ENCODE measurements at regions not wholly inside any gene's neighbourhood (a gene's known extent, or its start where the extent isn't known, plus 50 kb on each side); places are given as distances from the start of the nearest gene placed in this dataset.

- dilution Hi-C loops (cut with MboI; ENCODE audit: extremely low pct_ligation_motif_present, low sequenced_read_pairs) (no loop called here), intact Hi-C loops (cut with micrococcal nuclease) (loop anchor here (1.0 to 5.0 kb wide), 2 partner anchors 188 to 343 kb away; no protein-coding TSS in a partner anchor)
- POLR2A ChIA-PET, result no interaction called here
- H3K4me2 ChIP-seq (ENCODE audit: insufficient read depth, low read length), result no peak overlapping the region
- no peaks in the 10 kb centered on the region for H3K4me1 ChIP-seq (ENCODE audit: control insufficient read depth, extremely low read depth, insufficient read depth, low read length)
- no peak overlapping the region for H3K9ac ChIP-seq (replicated peaks; ENCODE audit: extremely low read depth, insufficient read depth, low read length)
- no peak overlapping the region for H2AFZ ChIP-seq (ENCODE audit: low read depth, low read length)
- no peak for FAIRE-seq
- no peak for DNase-seq (ENCODE audit: low read depth, low spot score)
- H3K4me3 ChIP-seq (replicated peaks in 1 of 3; ENCODE audit: insufficient read depth in 1 of 3, low read depth in 1 of 3, low read length in 3 of 3), result no peak overlapping the region
- no TSS peak for BruUV-seq (replicated peaks)
- H3K9me1 ChIP-seq (replicated peaks; ENCODE audit: control insufficient read depth, extremely low read depth, insufficient read depth, low read length), result no peaks in the 10 kb centered on the region
- no peak overlapping the region for H3K27ac ChIP-seq (ENCODE audit: insufficient read depth, low read depth, low read length)
- no peaks in the 10 kb centered on the region for H3K9me3 ChIP-seq (replicated peaks; ENCODE audit: control insufficient read depth, insufficient read depth, low read length)
- H3K27me3 ChIP-seq (ENCODE audit: control insufficient read depth in 2 of 2, insufficient read depth in 2 of 2, low read length in 2 of 2), result no peaks in the 10 kb centered on the region
- no peaks in the 10 kb centered on the region for H3K79me2 ChIP-seq (ENCODE audit: control insufficient read depth, insufficient read depth, low read length)
- H4K20me1 ChIP-seq (replicated peaks; ENCODE audit: control insufficient read depth, extremely low read depth, insufficient read depth, low read length), result no peaks in the 10 kb centered on the region
- H3K36me3 ChIP-seq (ENCODE audit: control insufficient read depth in 2 of 2, extremely low read depth in 1 of 2, insufficient read depth in 2 of 2, low read length in 2 of 2), result no peaks in the 10 kb centered on the region
- CTCF ChIA-PET, result interaction anchor here (1.7 to 3.2 kb wide), 2 partner anchors 614 to 668 kb away, joined by 7 to 26 read pairs; no protein-coding TSS in a partner anchor
- TF ChIP-seq JUN (IDR thresholded peaks at IDR 0.05; ENCODE audit: borderline replicate concordance, insufficient read depth, insufficient read length, low read depth) (no peak), FOS (IDR thresholded peaks at IDR 0.05; ENCODE audit: borderline replicate concordance, insufficient read depth, low read length) (no peak), GATA2 (IDR thresholded peaks at IDR 0.05; ENCODE audit: insufficient read depth, insufficient read length, low read depth, low read length) (no peak), EZH2 (IDR thresholded peaks at IDR 0.05; ENCODE audit: borderline replicate concordance, low read depth, low read length, severe bottlenecking) (no peak), POLR2AphosphoS5 (IDR thresholded peaks at IDR 0.05; ENCODE audit: insufficient read depth, low read depth, low read length) (no peak), POLR2A (IDR thresholded peaks at IDR 0.05; ENCODE audit: low read depth, low read length) (no peak)
These were observed 210.8 kb upstream of the TMEM196 start for GRCh38 chr7:19984231-19984632.
